Uterus (tissue), 2 donors: ENCODE measurements at regions not wholly inside any gene's neighbourhood (a gene's known extent, or its start where the extent isn't known, plus 50 kb on each side); places are given as distances from the start of the nearest gene placed in this dataset.

Experiments used
- POLR2A ChIP-seq, 2 donors: fragments of 450-650 bp; IDR thresholded peaks; one replicate each; pipeline ENCODE4 v1.6.1; 2016; ENCODE audit warnings: antibody characterized with exemption in 2 of 2, mild to moderate bottlenecking in 1 of 2, moderate library complexity in 1 of 2
- TF ChIP-seq, protein P1 (sequence below), 4 experiments: fragments of 200-600 bp in 2 of 4; fragments of 450-650 bp in 2 of 4; sonication (generic) in 2 of 4; IDR thresholded peaks; one replicate each; pipeline ENCODE4 v1.5.1; 2016 to 2019; ENCODE audit warnings: antibody characterized with exemption in 4 of 4, mild to moderate bottlenecking in 2 of 4, moderate library complexity in 1 of 4

DNA sequence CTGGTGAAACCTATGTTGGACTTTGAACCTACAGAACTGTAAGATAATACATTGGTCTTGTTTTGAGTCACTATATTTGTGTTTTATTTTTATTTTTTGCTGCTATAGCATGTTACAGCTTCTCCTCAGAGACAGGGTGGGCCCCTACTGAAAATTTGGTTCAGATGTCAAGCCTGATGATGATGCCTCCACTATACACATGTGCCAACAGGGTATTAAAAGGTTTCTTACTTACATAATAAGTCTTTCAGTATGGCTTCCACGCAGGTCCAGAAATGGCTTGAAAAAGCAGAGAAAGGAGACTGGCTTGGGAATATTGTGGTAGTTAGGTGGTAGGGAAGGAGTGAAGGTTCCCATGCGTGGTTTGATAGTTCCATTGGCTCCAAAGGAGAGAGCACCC lies 52.9 kb upstream of the ELAC2 start:
- TF ChIP-seq, protein P1, sequence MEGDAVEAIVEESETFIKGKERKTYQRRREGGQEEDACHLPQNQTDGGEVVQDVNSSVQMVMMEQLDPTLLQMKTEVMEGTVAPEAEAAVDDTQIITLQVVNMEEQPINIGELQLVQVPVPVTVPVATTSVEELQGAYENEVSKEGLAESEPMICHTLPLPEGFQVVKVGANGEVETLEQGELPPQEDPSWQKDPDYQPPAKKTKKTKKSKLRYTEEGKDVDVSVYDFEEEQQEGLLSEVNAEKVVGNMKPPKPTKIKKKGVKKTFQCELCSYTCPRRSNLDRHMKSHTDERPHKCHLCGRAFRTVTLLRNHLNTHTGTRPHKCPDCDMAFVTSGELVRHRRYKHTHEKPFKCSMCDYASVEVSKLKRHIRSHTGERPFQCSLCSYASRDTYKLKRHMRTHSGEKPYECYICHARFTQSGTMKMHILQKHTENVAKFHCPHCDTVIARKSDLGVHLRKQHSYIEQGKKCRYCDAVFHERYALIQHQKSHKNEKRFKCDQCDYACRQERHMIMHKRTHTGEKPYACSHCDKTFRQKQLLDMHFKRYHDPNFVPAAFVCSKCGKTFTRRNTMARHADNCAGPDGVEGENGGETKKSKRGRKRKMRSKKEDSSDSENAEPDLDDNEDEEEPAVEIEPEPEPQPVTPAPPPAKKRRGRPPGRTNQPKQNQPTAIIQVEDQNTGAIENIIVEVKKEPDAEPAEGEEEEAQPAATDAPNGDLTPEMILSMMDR (IDR thresholded peaks at IDR 0.05): no peak
- no peak for TF ChIP-seq POLR2A (IDR thresholded peaks at IDR 0.05)
